ENCODE measurements at regions not wholly inside any gene's neighbourhood (a gene's known extent, or its start where the extent isn't known, plus 50 kb on each side); places are given as distances from the start of the nearest gene placed in this dataset.

DNA sequence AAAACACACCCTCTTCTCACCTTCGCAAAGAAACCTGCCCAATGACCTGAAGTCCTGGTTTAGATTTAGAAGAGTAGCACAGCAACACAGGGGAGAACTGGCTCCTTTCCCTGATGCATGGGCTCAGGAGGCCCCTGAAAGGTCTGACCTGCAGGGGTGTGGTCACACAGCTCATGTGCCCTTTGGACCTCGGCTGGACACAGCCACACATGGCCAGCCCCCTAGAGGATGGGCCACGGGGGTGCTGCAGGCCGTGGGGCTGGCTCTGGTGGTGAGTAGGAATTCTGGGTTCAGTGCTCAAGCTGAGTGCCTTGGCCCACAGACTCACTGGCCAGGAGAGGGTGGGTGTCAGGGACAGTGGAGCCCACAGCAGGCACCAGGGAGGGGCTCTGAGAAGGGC, 118.5 kb upstream of the ADCY1 start:
- DNase-seq (ENCODE audit: low spot score), result peak; percentile 54

- no peak for DNase-seq (ENCODE audit: low spot score)
Measured at GRCh38 chr7:45456105-45456504, 118.1 kb upstream of the ADCY1 start.

DNA sequence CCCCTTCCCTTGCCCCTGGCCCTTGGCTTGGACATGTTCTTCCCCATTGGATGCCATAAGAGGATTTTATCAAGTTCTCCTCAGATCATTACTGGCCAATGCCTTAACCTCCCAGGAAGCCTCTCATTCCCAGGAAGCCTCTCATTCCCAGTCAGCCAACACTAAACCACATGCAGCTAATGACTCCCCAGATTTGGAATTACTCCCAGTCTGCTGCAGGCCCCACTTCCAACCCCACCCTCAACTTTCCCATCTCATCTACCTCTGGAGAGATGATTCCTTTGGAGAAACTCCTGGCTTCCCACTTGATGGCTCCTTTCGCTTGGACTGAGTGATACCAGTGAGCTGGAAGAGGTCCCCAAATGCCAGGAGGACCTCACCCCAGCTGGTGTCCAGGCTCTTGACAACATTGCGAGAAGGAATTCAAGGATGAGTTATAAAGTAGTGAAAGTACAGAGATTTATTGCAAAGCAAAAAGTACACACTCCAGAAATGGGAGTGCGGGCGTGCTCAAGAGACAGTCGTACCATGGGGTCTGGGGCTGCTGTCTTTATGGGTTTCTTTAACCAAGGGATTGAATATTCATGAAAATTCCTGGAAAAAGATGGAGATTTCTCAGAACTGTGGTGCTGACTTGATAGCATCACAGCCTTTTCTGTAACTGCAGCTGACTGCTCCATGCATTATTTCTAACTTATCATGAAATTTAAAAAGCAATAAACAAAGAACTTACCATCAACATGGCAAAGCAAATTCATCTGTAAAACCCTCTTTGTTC, 117.2 kb upstream of the ADCY1 start:
- DNase-seq (ENCODE audit: low spot score), result no peak

DNA sequence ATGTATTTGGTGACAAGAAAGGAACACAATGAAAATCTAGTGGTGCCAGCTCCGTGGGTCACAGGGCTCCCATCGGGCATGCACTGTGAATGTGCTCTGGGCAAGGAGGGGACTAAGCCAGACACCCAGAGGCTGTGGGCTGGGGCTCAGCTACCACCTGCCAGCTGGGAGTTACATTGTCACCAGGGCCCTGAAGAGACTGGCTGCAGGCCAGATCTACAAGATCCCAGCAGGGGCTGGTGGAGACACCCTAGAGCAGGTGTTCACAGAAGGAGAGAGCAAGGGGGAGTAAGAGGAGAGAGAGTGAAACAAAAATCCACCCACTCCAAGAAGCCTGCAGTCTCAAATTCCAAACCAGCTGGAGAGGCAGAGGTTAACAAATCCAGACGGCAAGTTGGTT, 116.6 kb upstream of the ADCY1 start:
- DNase-seq (ENCODE audit: low spot score), result no peak

DNA sequence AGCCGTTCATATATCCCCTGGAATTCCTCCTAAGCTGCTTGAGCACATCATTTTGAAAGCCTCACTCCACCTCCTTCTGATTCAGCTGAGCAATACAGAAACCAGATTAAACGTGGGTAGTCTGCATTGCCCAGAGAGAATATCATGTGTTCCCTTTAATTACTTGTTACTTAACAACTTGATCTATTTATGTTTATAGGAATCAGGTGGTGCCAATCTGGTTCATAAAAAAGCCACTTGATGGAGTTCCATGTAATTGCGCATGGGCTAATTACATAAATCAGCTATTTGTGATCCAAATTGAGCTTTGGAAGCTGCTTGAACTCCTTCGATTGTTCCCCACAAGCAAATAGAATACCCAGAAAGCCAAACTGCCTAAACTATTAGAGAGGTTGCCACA, 114.7 kb upstream of the ADCY1 start:
- DNase-seq (ENCODE audit: low spot score), result no peak

DNA sequence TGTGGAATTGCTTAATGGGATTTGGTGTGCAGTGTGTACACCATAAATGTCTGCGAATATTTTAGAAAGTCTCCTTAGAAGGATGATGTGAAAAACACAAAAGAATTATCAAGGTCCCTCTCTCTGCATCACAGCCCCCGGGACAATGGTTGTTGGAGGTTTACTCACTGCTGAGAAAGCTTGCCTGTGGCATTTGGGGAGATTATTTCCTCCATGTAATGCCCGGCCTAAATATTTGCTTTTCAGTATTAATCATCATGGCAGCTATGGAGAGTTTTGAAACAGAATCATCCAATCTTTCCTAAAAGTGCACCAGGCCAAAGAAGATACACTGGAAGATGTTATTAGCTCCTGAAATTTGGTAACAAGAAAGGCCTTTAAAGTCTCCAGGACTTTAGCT, 113.8 kb upstream of the ADCY1 start:
- DNase-seq (ENCODE audit: low spot score), result no peak

GRCh38 chr7:45461026-45461425, 113.1 kb upstream of the ADCY1 start:
- no peak for DNase-seq (ENCODE audit: low spot score)

DNA sequence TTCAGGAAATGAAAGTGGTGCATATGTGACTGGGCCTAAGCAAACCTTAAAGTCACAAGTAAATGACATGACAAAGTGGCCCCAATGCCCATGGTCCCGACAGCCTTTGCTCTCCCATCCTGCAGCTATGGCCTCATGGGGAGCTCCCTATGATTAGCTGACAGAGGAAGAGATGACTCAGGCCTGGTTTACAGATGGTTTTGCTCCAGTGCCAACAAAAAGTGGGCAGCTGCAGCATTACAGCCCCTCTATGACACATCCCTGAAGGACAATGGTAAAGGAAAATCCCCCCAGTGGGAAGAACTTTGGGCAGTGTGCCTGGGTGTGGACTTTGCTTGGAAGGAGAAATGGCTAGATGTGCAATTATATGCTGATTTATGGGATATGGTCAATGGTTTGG, 105.1 kb upstream of the ADCY1 start:
- DNase-seq (ENCODE audit: low spot score), result no peak

DNA sequence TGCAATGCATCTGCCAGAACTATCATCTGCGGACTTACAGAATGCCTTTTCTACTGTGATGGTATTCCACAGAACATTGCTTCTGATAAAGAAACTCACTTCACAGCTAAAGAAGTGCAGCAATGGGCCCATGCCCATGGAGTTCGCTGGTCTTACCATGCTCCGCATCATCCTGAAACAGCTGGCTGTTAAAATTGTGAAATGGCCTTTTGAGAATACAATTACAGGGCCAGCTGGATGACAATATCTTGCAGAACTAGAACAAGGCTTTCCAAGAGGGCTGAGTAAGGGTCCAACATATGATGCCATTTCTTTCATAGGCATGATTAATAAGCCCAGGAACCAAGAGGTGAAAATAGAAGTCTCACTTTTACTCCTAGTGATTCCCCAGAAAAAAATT, 104.1 kb upstream of the ADCY1 start:
- DNase-seq (ENCODE audit: low spot score), result no peak

DNA sequence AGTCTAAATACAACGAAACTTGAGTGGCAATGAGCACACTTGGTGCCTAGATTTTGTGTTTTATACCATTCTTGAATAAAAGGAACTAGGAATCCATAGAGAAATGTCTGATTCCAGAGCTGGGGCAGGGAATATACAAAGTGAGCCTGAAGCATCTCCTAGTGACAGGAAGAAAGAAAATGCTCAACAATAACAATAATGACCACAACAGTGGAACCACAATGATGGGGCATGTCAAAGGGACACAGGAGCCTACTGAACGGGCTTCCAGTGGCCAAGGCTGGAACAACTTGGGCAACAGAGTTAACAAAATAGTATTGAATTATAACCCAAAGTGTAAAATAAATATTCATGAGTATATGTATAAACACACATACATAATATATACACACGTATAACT, 94.4 kb upstream of the ADCY1 start:
- DNase-seq (ENCODE audit: low spot score), result no peak

DNA sequence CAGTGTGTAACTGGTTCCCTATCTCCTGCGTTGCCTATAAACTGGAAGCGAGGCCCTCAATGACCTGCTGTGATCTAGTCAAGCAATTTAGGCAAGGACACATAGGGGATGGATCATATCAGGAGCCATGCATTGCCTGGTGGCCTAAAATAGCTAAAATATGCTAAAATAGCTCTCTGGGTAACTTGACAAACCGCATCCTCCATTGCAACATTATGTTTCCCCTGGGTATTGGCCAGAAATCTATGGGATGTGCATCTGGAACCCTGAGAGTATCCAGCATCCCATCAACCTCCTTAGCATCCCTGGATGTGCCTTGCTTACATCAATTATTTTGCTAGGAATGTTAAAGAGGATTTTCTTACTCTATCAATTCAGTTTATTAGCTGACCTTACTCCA, 91.7 kb upstream of the ADCY1 start:
- DNase-seq (ENCODE audit: low spot score), result no peak

DNA sequence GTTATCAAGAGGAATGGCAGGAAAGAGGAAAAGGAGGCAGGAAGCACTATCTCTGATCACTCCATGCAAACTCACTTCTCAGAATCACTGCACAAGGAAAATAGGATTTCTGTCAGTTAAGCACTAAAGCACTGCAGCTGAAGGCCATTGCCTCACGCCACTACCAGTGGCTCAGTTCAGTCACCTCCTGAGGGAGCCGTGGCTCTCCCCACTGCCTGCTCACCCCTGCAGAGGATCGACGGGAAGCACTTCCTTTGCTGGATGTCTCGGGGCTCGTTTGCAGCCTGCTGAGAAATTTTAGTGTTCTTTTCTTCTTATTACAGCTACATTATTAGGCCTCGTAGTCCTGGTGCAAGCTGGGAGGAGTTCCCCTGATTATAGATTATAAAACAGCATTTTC, 90.1 kb upstream of the ADCY1 start:
- DNase-seq (ENCODE audit: low spot score), result no peak

- no peak for DNase-seq (ENCODE audit: low spot score)
Measured at GRCh38 chr7:45486575-45486974, 87.6 kb upstream of the ADCY1 start.

DNA sequence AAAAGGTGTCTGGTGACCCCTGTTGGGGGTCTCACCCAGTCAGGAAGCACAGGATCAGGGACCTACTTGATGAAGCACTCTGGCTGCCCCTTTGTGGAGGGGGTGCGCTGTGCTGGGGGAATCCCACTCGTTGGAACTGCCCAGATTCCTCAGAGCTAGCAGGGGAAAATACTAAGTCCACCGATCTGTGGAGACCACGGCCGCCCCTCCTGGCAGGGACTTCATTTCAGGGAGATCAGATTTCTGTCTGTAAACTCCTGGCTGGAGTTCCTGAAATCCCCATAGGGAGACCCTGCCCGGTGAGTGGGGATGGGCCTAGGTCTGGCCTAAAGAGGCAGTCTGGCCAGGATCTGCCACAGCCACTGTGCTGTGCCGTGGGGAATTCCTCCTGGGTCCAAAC, 79.3 kb upstream of the ADCY1 start:
- DNase-seq (ENCODE audit: low spot score), result no peak

GRCh38 chr7:45495618-45496017, 78.5 kb upstream of the ADCY1 start:
- no peak for DNase-seq (ENCODE audit: low spot score)

DNA sequence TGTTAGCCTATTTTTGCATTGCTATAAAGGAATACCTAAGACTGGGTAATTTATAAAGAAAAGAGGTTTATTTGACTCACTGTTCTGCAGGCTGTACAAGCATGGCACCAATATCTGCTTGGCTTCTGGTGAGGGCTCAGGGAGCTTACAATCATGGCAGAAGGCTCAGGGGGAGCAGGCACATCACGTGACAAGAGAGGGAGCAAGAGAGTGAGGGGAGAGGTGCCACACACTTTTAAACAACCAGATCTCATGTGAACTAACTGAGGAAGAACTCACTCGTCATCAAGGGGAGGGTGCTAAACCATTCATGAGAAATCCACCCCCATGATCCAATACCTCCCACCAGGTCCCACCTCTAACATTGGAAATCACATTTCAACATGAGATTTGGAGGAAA, 73.9 kb upstream of the ADCY1 start:
- DNase-seq (ENCODE audit: low spot score), result no peak

DNA sequence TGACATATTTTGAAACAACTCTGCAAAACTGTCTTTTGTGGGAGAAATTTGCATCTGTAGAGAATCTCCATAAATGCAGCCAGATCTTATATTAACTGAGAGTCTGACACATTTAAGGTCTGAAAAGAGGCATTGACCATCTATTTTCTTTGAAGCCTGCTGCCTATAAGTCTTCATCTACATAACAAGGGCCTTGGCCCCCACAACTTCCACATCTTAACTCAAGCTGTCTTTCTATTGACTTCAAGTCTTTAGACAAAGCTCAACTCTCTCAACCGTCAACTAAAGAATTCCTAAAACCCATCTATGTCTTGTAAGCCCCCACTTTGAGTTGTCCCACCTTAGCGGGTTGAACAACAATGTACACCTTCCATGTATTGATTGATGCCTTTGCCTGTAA, 72.4 kb upstream of the ADCY1 start:
- DNase-seq (ENCODE audit: low spot score), result no peak

DNA sequence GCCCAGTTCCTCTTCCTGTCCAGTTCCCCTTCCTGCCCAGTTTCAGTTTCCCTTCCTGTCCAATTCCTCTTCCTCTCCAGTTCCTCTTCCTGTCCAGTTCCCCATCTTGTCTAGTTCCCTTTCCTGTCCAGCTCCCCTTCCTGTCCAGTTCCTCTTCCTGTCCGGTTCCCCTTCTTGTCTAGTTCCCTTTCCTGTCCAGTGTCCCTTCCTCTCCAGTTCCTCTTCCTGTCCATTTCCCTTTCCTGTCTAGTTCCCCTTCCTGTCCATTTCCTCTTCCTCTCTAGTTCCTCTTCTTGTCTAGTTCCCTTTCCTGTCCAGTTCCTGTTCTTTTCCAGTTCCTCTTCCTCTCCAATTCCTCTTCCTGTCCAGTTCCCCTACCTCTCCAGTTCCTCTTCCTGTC, 68.1 kb upstream of the ADCY1 start:
- DNase-seq (ENCODE audit: low spot score), result no peak

DNA sequence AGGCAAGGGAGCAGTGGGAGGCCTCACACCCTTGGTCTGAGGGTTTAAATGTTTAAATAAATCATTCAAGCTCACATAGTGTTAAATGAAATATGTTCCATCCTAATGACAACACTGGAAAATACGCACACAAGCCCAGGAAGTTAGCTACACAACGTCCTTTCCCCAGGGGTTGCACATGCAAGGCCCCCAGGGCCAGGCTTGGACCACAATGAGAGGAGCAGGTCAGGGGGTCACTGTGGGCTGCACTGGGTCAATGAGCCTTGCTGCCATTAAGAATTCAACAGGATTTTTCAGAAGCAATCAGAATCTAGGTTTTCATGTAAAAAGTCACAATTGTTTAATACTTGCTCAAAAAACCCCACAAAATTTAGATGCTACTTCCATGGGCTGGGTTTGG, 64.9 kb upstream of the ADCY1 start:
- DNase-seq (ENCODE audit: low spot score), result no peak

DNA sequence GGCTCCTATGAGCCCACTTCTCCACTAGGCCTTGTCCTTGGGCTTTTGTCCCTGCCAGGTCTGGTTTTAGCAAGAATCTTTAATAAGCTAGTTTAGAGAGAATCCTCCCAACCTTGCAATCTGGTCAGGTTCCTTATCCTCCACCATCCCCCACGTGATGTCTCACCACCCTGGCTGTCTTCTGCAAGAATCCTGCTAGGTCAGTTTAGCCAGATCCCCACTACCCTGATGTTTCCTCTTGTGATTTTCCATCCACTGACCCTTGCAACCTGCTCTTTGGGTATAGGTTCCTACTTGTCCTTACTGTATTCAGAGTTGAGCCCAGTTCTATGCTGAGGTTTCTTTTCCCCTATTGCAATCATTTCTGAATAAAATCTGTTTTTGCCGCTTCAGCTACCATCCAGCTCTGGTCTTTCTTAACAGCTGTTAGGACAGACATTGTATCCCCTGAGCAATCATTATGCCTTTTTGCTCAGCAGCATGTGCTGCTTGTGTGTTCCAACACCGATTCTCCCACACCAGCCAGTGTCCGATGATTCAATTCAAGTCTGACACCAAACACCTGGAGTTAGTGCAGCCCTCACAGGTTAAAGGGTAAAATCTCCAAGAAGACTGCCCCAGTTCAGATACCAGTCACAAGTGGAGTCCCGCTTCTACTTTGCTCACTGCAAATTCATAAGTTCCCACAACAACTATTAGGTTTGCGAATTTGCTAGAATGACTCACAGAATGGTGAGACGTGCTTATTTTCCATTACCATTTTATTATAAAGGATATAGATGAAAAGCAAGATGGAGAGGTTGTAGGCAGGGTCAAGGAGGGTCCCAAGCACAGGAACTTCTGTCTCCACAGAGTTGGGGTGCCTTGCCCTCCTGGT, 62.2 kb upstream of the ADCY1 start:
- no peak for DNase-seq (ENCODE audit: low spot score)

GRCh38 chr7:45514944-45515343, 59.2 kb upstream of the ADCY1 start:
- no peak for DNase-seq (ENCODE audit: low spot score)

DNA sequence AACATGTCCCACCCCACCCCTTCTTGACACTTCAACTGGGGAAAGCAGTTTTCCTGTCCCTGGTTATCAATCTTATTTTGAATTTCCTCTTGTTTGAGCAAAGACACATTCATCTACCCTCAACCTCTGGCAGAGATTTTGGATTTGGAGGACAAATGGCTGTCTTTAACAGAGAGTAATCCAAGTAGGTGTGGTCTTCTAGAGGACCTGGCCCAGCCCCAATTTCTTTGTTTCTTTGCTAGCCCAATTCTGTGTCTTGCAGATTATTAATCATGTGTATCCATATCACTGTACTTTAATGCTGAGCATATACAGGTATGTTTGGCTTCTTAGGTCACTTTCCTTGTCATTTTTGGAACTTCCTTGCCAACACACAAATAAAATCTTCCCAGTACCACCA, 58.8 kb upstream of the ADCY1 start:
- DNase-seq (ENCODE audit: low spot score), result no peak

All from HuH-7 (cell line).